Fibroblast of the conjunctiva (primary cell): ENCODE measurements at regions not wholly inside any gene's neighbourhood (a gene's known extent, or its start where the extent isn't known, plus 50 kb on each side); places are given as distances from the start of the nearest gene placed in this dataset.

ENCODE experiments used
- DNase-seq: peaks from one replicate; pipeline ENCODE4 v3.0.0-alpha.2; 2010; ENCODE audit warnings: low read depth

GRCh38 chr2:240209493-240209892 is 69.0 kb upstream of the OTOS start:
- DNase-seq, result no peak

- no peak for DNase-seq
These were observed 69.9 kb upstream of the OTOS start for GRCh38 chr2:240210198-240210965.

- no peak for DNase-seq
These were observed 70.6 kb upstream of the OTOS start for GRCh38 chr2:240211096-240211495.

GRCh38 chr2:240211598-240212424 is 71.4 kb upstream of the OTOS start:
- DNase-seq, result no peak

GRCh38 chr2:240212425-240213225 is 72.2 kb upstream of the OTOS start:
- no peak for DNase-seq

- no peak for DNase-seq
These were observed 72.7 kb upstream of the OTOS start for GRCh38 chr2:240213226-240213475.

- DNase-seq, result no peak
These were observed 73.3 kb upstream of the OTOS start for GRCh38 chr2:240213476-240214421.

GRCh38 chr2:240214790-240215675 is 74.6 kb upstream of the OTOS start:
- DNase-seq, result no peak

GRCh38 chr2:240215676-240216051 is 75.2 kb upstream of the OTOS start:
- no peak for DNase-seq

GRCh38 chr2:240216167-240216566 is 75.7 kb upstream of the OTOS start:
- no peak for DNase-seq

- DNase-seq, result no peak
These were observed 77.2 kb upstream of the OTOS start for GRCh38 chr2:240217431-240218301.

GRCh38 chr2:240219208-240219890 is 78.9 kb upstream of the OTOS start:
- DNase-seq, result no peak

GRCh38 chr2:240220371-240220770 is 79.9 kb upstream of the OTOS start:
- DNase-seq, result no peak

- DNase-seq, result no peak
These were observed 83.2 kb upstream of the OTOS start for GRCh38 chr2:240223631-240224030.

- DNase-seq, result no peak
These were observed 84.2 kb upstream of the OTOS start for GRCh38 chr2:240224676-240225075.

- DNase-seq, result no peak
These were observed 84.7 kb upstream of the OTOS start for GRCh38 chr2:240225131-240225530.

GRCh38 chr2:240225660-240226475 is 85.4 kb upstream of the OTOS start:
- DNase-seq, result no peak
